ENCODE measurements at regions not wholly inside any gene's neighbourhood (a gene's known extent, or its start where the extent isn't known, plus 50 kb on each side); places are given as distances from the start of the nearest gene placed in this dataset.

GRCh38 chr2:58660046-58660445, 418.9 kb upstream of the FANCL start:
- FAIRE-seq (no peak), DNase-seq (ENCODE audit: low read depth in 1 of 2, low spot score in 2 of 2) (no peak)
- Histone ChIP-seq H3K4me2 (ENCODE audit: insufficient read depth in 1 of 2, low read depth in 2 of 2, low read length in 2 of 2) (no peak overlapping the region), H3K23ac (ENCODE audit: insufficient read length) (no peak overlapping the region), H3K9me3 (ENCODE audit: insufficient read depth in 2 of 2, low read depth in 1 of 2, low read length in 1 of 2) (no peaks in the 10 kb centered on the region), H2AK5ac (ENCODE audit: low read depth, low read length) (no peak overlapping the region), H3K56ac (replicated peaks; ENCODE audit: insufficient read length, low read depth, low read length) (no peak overlapping the region), H3K23me2 (ENCODE audit: low read depth, low read length) (no peaks in the 10 kb centered on the region), H3K9ac (replicated peaks in 1 of 4; ENCODE audit: extremely low read depth in 1 of 4, low read depth in 3 of 4, low read length in 3 of 4) (no peak overlapping the region), H3K4me3 (ENCODE audit: extremely low read depth in 1 of 4, insufficient read depth in 2 of 4, low read depth in 3 of 4, low read length in 4 of 4) (no peak overlapping the region), H3K4ac (replicated peaks; ENCODE audit: insufficient read length, low read depth, low read length) (no peak overlapping the region), H2BK15ac (ENCODE audit: low read length) (no peak overlapping the region), H4K20me1 (replicated peaks in 1 of 2; ENCODE audit: control insufficient read depth in 1 of 2, insufficient read depth in 2 of 2, low read length in 2 of 2) (no peaks in the 10 kb centered on the region), H2BK120ac (replicated peaks; ENCODE audit: low read depth, low read length) (no peak overlapping the region), H3K4me1 (replicated peaks in 1 of 4; ENCODE audit: control insufficient read depth in 3 of 4, insufficient read depth in 4 of 4, low read length in 3 of 4) (no peaks in the 10 kb centered on the region), H3K79me1 (ENCODE audit: low read depth, low read length) (no peaks in the 10 kb centered on the region), H3K27me3 (replicated peaks in 1 of 4; ENCODE audit: control insufficient read depth in 3 of 4, extremely low read depth in 1 of 4, insufficient read depth in 3 of 4, low read length in 3 of 4) (no peaks in the 10 kb centered on the region), H4K91ac (replicated peaks; ENCODE audit: insufficient read length, low read length) (no peak overlapping the region), H4K5ac (ENCODE audit: insufficient read length, low read depth, low read length) (no peak overlapping the region), H3K27ac (ENCODE audit: low read depth, low read length) (no peak overlapping the region), H2BK5ac (ENCODE audit: low read depth, low read length) (no peak overlapping the region), H3K14ac (ENCODE audit: insufficient read length) (no peak overlapping the region), H3K79me2 (ENCODE audit: control insufficient read depth in 1 of 2, insufficient read depth in 2 of 2, low read length in 2 of 2) (no peaks in the 10 kb centered on the region), H3K36me3 (ENCODE audit: control insufficient read depth in 2 of 4, insufficient read depth in 4 of 4, low read length in 3 of 4) (no peaks in the 10 kb centered on the region), H2AFZ (ENCODE audit: low read length) (no peak overlapping the region), H2BK20ac (ENCODE audit: low read length) (no peak overlapping the region), H2BK12ac (ENCODE audit: low read depth, low read length) (no peak overlapping the region), H3K18ac (ENCODE audit: extremely low read depth, low read length) (no peak overlapping the region), H4K8ac (ENCODE audit: extremely low read depth, insufficient read depth, low read length) (no peak overlapping the region)
- 95% methylated on average over 4 of the region's 4 CpGs; no CpG with 5 or more reads in 1 of the 2 experiments for WGBS, 2 experiments (ENCODE audit: extremely low coverage in 1 of 2, insufficient coverage in 1 of 2, insufficient read length in 1 of 2, insufficient replicate concordance in 2 of 2, low coverage in 1 of 2, low lambda C conversion rate in 2 of 2, missing lambda C conversion rate in 1 of 2)
- ChIA-PET CTCF (ENCODE audit: partially characterized antibody) (interaction anchor here (0.9 kb wide), 1 partner anchor 20 kb away, joined by 3 read pairs; no protein-coding TSS in a partner anchor), POLR2A (ENCODE audit: partially characterized antibody) (no interaction called here)
- TF ChIP-seq TAF7 (optimal IDR thresholded peaks at IDR 0.05; ENCODE audit: borderline replicate concordance, low read depth, low read length): no peak
- TF ChIP-seq EZH2 (IDR thresholded peaks at IDR 0.05; ENCODE audit: low read depth, low read length, severe bottlenecking): no peak
- TF ChIP-seq EP300 (IDR thresholded peaks at IDR 0.05; ENCODE audit: borderline replicate concordance in 1 of 2, low read depth in 2 of 2, low read length in 2 of 2): no peak
- TF ChIP-seq RFX5 (IDR thresholded peaks at IDR 0.05; ENCODE audit: borderline replicate concordance, low read depth, low read length): no peak
- no peak for TF ChIP-seq ASH2L (IDR thresholded peaks at IDR 0.05; ENCODE audit: low read length)
- no peak for TF ChIP-seq SAP30 (IDR thresholded peaks at IDR 0.05; ENCODE audit: insufficient read depth, insufficient replicate concordance, low read length)
- TF ChIP-seq CEBPB (IDR thresholded peaks at IDR 0.05; ENCODE audit: low read depth, low read length): no peak
- no peak for TF ChIP-seq CBX8 (IDR thresholded peaks at IDR 0.05; ENCODE audit: borderline replicate concordance, low read depth, low read length)
- no peak for TF ChIP-seq POLR2A (IDR thresholded peaks at IDR 0.05; ENCODE audit: control extremely low read depth in 1 of 2, low read depth in 2 of 2, low read length in 2 of 2)
- TF ChIP-seq SIN3A (conservative IDR thresholded peaks at IDR 0.05 in 1 of 2, IDR thresholded peaks at IDR 0.05 in 1 of 2; ENCODE audit: low read depth in 1 of 2, low read length in 2 of 2): no peak
- TF ChIP-seq SP2 (IDR thresholded peaks at IDR 0.05; ENCODE audit: low read length): no peak
- no peak for TF ChIP-seq RBBP5 (IDR thresholded peaks at IDR 0.05; ENCODE audit: borderline replicate concordance, low read depth, low read length)
- TF ChIP-seq POLR2AphosphoS5 (IDR thresholded peaks at IDR 0.05; ENCODE audit: low read depth, low read length): no peak
- no peak for TF ChIP-seq SIRT6 (IDR thresholded peaks at IDR 0.05; ENCODE audit: low read length)
- TF ChIP-seq RNF2 (IDR thresholded peaks at IDR 0.05; ENCODE audit: borderline replicate concordance, low read depth, low read length, missing control alignments, poor library complexity, severe bottlenecking): no peak
